HepG2 (cell line): ENCODE measurements at regions not wholly inside any gene's neighbourhood (a gene's known extent, or its start where the extent isn't known, plus 50 kb on each side); places are given as distances from the start of the nearest gene placed in this dataset.

ENCODE experiments used
- ATAC-seq: fragments of 200-7000 bp; cut with Tn5 transposase; 3 replicates; pipeline ENCODE4 v1.9.1; 2020; ENCODE audit warnings: mild to moderate bottlenecking, moderate library complexity
- BruUV-seq: library from RNA; stranded (reverse); fragments of 400-500 nt; replicated peaks from 2 replicates; lab custom pipeline; 2021; lab: Mats Ljungman, UMichigan
- CTCF ChIA-PET: fragments of 300-600 bp; formaldehyde crosslinking; extraction: SDS; loops from one replicate; lab custom pipeline; 2021; ENCODE audit warnings: low total read pairs, inconsistent platforms, low intra/inter-chr PET ratio; lab: Yijun Ruan, JAX
- POLR2A ChIA-PET: fragments of 350-600 bp; sonication (Branson Sonifier 250); formaldehyde crosslinking; loops from one replicate; lab custom pipeline; 2020; ENCODE audit warnings: antibody characterized with exemption, inconsistent platforms; lab: Yijun Ruan, JAX
- DNase-seq: peaks from one replicate; pipeline ENCODE4 v3.0.0-alpha.2; 2015; ENCODE audit warnings: low spot score
- FAIRE-seq: peaks from 3 replicates; lab custom pipeline; 2011; peaks lifted over from hg19 to GRCh38; lab: Jason Lieb, UNC
- H2AFZ ChIP-seq: one replicate; pipeline ENCODE4 v1.6.1; 2011; ENCODE audit warnings: low read length, inconsistent platforms
- H3K27ac ChIP-seq: fragments of 300-600 bp; 3 replicates; pipeline ENCODE4 v1.8.0; 2011; ENCODE audit warnings: mixed run types, mild to moderate bottlenecking, mixed read lengths, low read length, inconsistent platforms; ENCODE audit not compliant: insufficient read depth; ENCODE audit errors: extremely low read length
- H3K27me3 ChIP-seq, 2 experiments: fragments of 200-600 bp in 1 of 2; 2 replicates in 1 of 2; 3 replicates in 1 of 2; pipeline versions ENCODE4 v1.6.0 to v1.8.0; 2011; ENCODE audit warnings: low read length in 2 of 2, mild to moderate bottlenecking in 2 of 2, moderate library complexity in 2 of 2, inconsistent platforms in 1 of 2; ENCODE audit not compliant: insufficient read depth in 2 of 2, control insufficient read depth in 1 of 2
- H3K36me3 ChIP-seq, 2 experiments: fragments of 200-600 bp in 1 of 2; replicated peaks in 1 of 2; 2 replicates in 1 of 2; 3 replicates in 1 of 2; pipeline versions ENCODE4 v1.5.1 to v1.8.0; 2011; ENCODE audit warnings: low read length in 2 of 2, inconsistent platforms in 1 of 2; ENCODE audit not compliant: insufficient read depth in 2 of 2, control insufficient read depth in 1 of 2
- H3K4me1 ChIP-seq: 2 replicates; pipeline ENCODE4 v1.5.1; 2012; ENCODE audit warnings: low read length, inconsistent platforms; ENCODE audit not compliant: insufficient read depth
- H3K4me2 ChIP-seq: 2 replicates; pipeline ENCODE4 v1.6.0; 2011; ENCODE audit warnings: low read depth, low read length, inconsistent platforms
- H3K4me3 ChIP-seq, 3 experiments: fragments of 200-600 bp in 1 of 3; sonication (generic), shearing (Covaris generic) in 1 of 3; replicated peaks in 1 of 3; 2 replicates each; pipeline ENCODE4 v1.5.1; 2011 to 2016; ENCODE audit warnings: low read length in 3 of 3, inconsistent platforms in 2 of 3, low read depth in 2 of 3, mild to moderate bottlenecking in 2 of 3, control low read depth in 1 of 3, mixed read lengths in 1 of 3; ENCODE audit not compliant: insufficient read depth in 1 of 3
- H3K79me2 ChIP-seq: one replicate; pipeline ENCODE4 v1.6.1; 2011; ENCODE audit warnings: low read length, inconsistent platforms; ENCODE audit not compliant: insufficient read depth
- H3K9ac ChIP-seq: 2 replicates; pipeline ENCODE4 v1.6.0; 2011; ENCODE audit warnings: mild to moderate bottlenecking, low read depth, low read length, inconsistent platforms; ENCODE audit not compliant: insufficient read depth
- H3K9me3 ChIP-seq: 2 replicates; pipeline ENCODE4 v1.5.1; 2012; ENCODE audit warnings: mild to moderate bottlenecking, low read length
- H4K20me1 ChIP-seq: 2 replicates; pipeline ENCODE4 v1.6.0; 2011; ENCODE audit warnings: inconsistent platforms, mild to moderate bottlenecking, low read length, moderate library complexity; ENCODE audit not compliant: insufficient read depth
- ARID4A ChIP-seq: sonication (generic); formaldehyde crosslinking; IDR thresholded peaks from 2 replicates; pipeline ENCODE4 v1.5.0; 2020; ENCODE audit warnings: mild to moderate bottlenecking, missing genetic modification reagents, borderline replicate concordance
- BRCA1 ChIP-seq: sonication (generic); formaldehyde crosslinking; IDR thresholded peaks from 2 replicates; pipeline ENCODE4 v1.4.0; 2020; ENCODE audit warnings: missing genetic modification reagents
- BRF2 ChIP-seq: sonication (generic); formaldehyde crosslinking; IDR thresholded peaks from 2 replicates; pipeline ENCODE4 v1.8.1; 2022; ENCODE audit warnings: mild to moderate bottlenecking, missing genetic modification reagents
- FOXK1 ChIP-seq: sonication (generic); formaldehyde crosslinking; IDR thresholded peaks from 2 replicates; pipeline ENCODE4 v1.4.0; 2020; ENCODE audit warnings: low read depth, missing genetic modification reagents, borderline replicate concordance
- JARID2 ChIP-seq: sonication (generic); formaldehyde crosslinking; IDR thresholded peaks from 2 replicates; pipeline ENCODE4 v1.8.1; 2023; ENCODE audit warnings: missing genetic modification reagents, inconsistent platforms; ENCODE audit not compliant: insufficient replicate concordance
- MBD4 ChIP-seq: IDR thresholded peaks from 2 replicates; pipeline ENCODE4 v1.6.1; 2012; ENCODE audit warnings: low read length, inconsistent platforms, borderline replicate concordance
- ZC3H13 ChIP-seq: sonication (generic); formaldehyde crosslinking; IDR thresholded peaks from 2 replicates; pipeline ENCODE4 v1.8.1; 2023; ENCODE audit warnings: mild to moderate bottlenecking, missing genetic modification reagents, moderate library complexity
- ZNF121 ChIP-seq: sonication (generic); formaldehyde crosslinking; IDR thresholded peaks from 2 replicates; pipeline ENCODE4 v1.5.0; 2020; ENCODE audit warnings: mild to moderate bottlenecking, missing genetic modification reagents
- ZNF24 ChIP-seq: fragments of 450-650 bp; IDR thresholded peaks from 2 replicates; pipeline ENCODE4 v1.6.1; 2017; ENCODE audit warnings: antibody characterized with exemption, mild to moderate bottlenecking
- ZNF33B ChIP-seq: sonication (generic); formaldehyde crosslinking; IDR thresholded peaks from 2 replicates; pipeline ENCODE4 v1.5.1; 2020; ENCODE audit warnings: mild to moderate bottlenecking, missing genetic modification reagents
- WGBS: methylation state at CpG from one replicate; pipeline ENCODE4 v1.1.6; 2017; ENCODE audit warnings: low lambda C conversion rate; 5-methylcytosine and 5-hydroxymethylcytosine counted together
- in situ Hi-C: cut with HindIII; loops from 2 replicates; pipeline ENCODE4 v1.10.0; 2017; ENCODE audit warnings: low pct_unique_long_range_greater_than_20kb; ENCODE audit not compliant: extremely low pct_ligation_motif_present
- intact Hi-C: fragments of 100-400 bp; cut with micrococcal nuclease; formaldehyde crosslinking; loops from one replicate; pipeline ENCODE4 v1.10.0; 2022; ENCODE audit not compliant: unreplicated experiment

DNA sequence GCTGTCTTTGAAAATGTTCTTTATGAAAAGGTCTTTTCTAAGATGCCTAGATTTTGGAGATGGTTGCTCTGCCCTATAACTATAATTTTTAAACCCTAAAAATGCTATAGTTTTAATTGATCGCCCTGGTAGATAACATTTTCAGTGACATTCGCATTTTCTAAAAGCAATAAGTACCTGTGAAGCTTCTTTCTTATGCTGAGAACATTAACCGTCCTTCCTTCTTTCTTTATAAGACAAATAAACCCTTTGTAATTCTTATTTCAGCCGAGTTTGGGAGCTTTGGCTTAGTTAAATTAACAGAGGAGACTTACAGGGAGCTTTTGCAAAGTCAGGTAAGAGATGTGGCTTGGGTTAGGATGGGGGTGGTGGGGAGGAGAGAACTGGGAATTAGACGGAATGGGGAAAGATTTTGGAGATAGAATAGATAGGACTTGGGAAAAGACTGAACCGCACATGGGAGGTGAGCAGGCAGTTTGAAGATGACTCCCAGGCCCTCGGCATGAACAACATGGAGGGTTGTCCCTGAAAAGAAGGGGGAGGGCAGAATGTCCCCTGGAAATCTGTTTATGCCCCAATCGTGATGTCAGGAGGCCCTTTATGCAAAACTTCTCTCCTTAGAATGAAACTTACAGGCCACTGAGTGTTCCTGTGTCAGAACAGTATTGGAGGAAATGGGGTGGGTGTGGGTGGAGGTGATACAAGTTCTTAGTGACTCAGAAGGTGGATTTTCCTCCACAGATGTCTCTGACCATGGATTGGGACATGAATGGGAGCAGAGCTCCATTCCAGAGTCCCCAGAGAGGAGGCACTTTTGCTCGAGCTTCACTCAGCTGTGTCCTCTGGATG is 76.2 kb upstream of the LARS2 start:
- 2% methylated on average over 9 of the region's 9 CpGs for WGBS
- BruUV-seq: no TSS peak
- ChIA-PET CTCF (no interaction called here), POLR2A (no interaction called here)
- Histone ChIP-seq H3K9ac (no peak overlapping the region), H3K79me2 (no peaks in the 10 kb centered on the region), H3K27ac (no peak overlapping the region), H3K9me3 (no peaks in the 10 kb centered on the region), H3K36me3 (no peaks in the 10 kb centered on the region), H2AFZ (no peak overlapping the region), H3K4me1 (no peaks in the 10 kb centered on the region), H3K4me3 (no peak overlapping the region), H4K20me1 (no peaks in the 10 kb centered on the region), H3K4me2 (no peak overlapping the region), H3K27me3 (peaks cover 1 to 8% of the 10 kb centered on the region in 2 experiments; a peak in 2 of 5 replicates)
- intact Hi-C loops (no loop called here), in situ Hi-C loops (no loop called here)
- no peak for DNase-seq
- ATAC-seq: no peak
- no peak for TF ChIP-seq BRCA1 (CRISPR knock-in tag)
- no peak for TF ChIP-seq ZNF33B (CRISPR knock-in tag)
- TF ChIP-seq MBD4: no peak
- no peak for TF ChIP-seq ZC3H13 (CRISPR knock-in tag)
- no peak for TF ChIP-seq JARID2 (CRISPR knock-in tag)
- no peak for TF ChIP-seq ZNF24
- TF ChIP-seq BRF2 (CRISPR knock-in tag): no peak
- no peak for TF ChIP-seq ZNF121 (CRISPR knock-in tag)
- TF ChIP-seq ARID4A (CRISPR knock-in tag): no peak
- TF ChIP-seq FOXK1 (CRISPR knock-in tag): no peak
- no peak for FAIRE-seq
